ENCODE measurements at regions not wholly inside any gene's neighbourhood (a gene's known extent, or its start where the extent isn't known, plus 50 kb on each side); places are given as distances from the start of the nearest gene placed in this dataset.

- Histone ChIP-seq H3K9me3 (ENCODE audit: insufficient read depth, low read length) (no peaks in the 10 kb centered on the region), H3K79me2 (ENCODE audit: low read length) (no peaks in the 10 kb centered on the region), H4K20me1 (ENCODE audit: insufficient read depth, low read length) (no peaks in the 10 kb centered on the region), H3K4me1 (ENCODE audit: low read length) (no peaks in the 10 kb centered on the region), H3K27ac (ENCODE audit: low read length) (no peak overlapping the region), H3K27me3 (ENCODE audit: low read depth, low read length) (no peaks in the 10 kb centered on the region; the same call in 1 of the 2 replicates), H3K4me3 (ENCODE audit: low read length) (no peak overlapping the region), H2AFZ (ENCODE audit: low read depth, low read length) (no peak overlapping the region), H3K36me3 (replicated peaks; ENCODE audit: low read depth, low read length) (no peaks in the 10 kb centered on the region), H3K9ac (ENCODE audit: low read length) (no peak overlapping the region), H3K4me2 (ENCODE audit: low read length) (no peak overlapping the region)
- TF ChIP-seq CTCF (IDR thresholded peaks at IDR 0.05; ENCODE audit: low read depth, low read length) (no peak), EZH2phosphoT487 (IDR thresholded peaks at IDR 0.05; ENCODE audit: low read depth) (no peak)
These were observed 294.5 kb downstream of the FOXL1 start for GRCh38 chr16:86872833-86873232.

GRCh38 chr16:86874141-86874540, 295.8 kb downstream of the FOXL1 start:
- Histone ChIP-seq H3K4me3 (ENCODE audit: low read length) (no peak overlapping the region), H3K27me3 (ENCODE audit: low read depth, low read length) (no peaks in the 10 kb centered on the region; the same call in 1 of the 2 replicates), H3K27ac (ENCODE audit: low read length) (no peak overlapping the region), H4K20me1 (ENCODE audit: insufficient read depth, low read length) (no peaks in the 10 kb centered on the region), H2AFZ (ENCODE audit: low read depth, low read length) (no peak overlapping the region), H3K4me1 (ENCODE audit: low read length) (no peaks in the 10 kb centered on the region), H3K9me3 (ENCODE audit: insufficient read depth, low read length) (no peaks in the 10 kb centered on the region), H3K4me2 (ENCODE audit: low read length) (no peak overlapping the region), H3K79me2 (ENCODE audit: low read length) (no peaks in the 10 kb centered on the region), H3K9ac (ENCODE audit: low read length) (no peak overlapping the region), H3K36me3 (replicated peaks; ENCODE audit: low read depth, low read length) (no peaks in the 10 kb centered on the region)
- peak; percentile 55 for TF ChIP-seq CTCF (IDR thresholded peaks at IDR 0.05; ENCODE audit: low read depth, low read length)
- TF ChIP-seq EZH2phosphoT487 (IDR thresholded peaks at IDR 0.05; ENCODE audit: low read depth): no peak

GRCh38 chr16:86876499-86876898, 298.1 kb downstream of the FOXL1 start:
- Histone ChIP-seq H2AFZ (ENCODE audit: low read depth, low read length) (no peak overlapping the region), H3K27ac (ENCODE audit: low read length) (no peak overlapping the region), H3K4me1 (ENCODE audit: low read length) (no peaks in the 10 kb centered on the region), H3K79me2 (ENCODE audit: low read length) (no peaks in the 10 kb centered on the region), H3K9me3 (ENCODE audit: insufficient read depth, low read length) (no peaks in the 10 kb centered on the region), H3K36me3 (replicated peaks; ENCODE audit: low read depth, low read length) (no peaks in the 10 kb centered on the region), H3K4me2 (ENCODE audit: low read length) (no peak overlapping the region), H3K27me3 (ENCODE audit: low read depth, low read length) (no peaks in the 10 kb centered on the region; the same call in none of the 2 replicates), H3K4me3 (ENCODE audit: low read length) (no peak overlapping the region), H3K9ac (ENCODE audit: low read length) (no peak overlapping the region), H4K20me1 (ENCODE audit: insufficient read depth, low read length) (no peaks in the 10 kb centered on the region)
- TF ChIP-seq EZH2phosphoT487 (IDR thresholded peaks at IDR 0.05; ENCODE audit: low read depth) (no peak), CTCF (IDR thresholded peaks at IDR 0.05; ENCODE audit: low read depth, low read length) (no peak)

GRCh38 chr16:86877108-86877507, 298.8 kb downstream of the FOXL1 start:
- no peaks in the 10 kb centered on the region for H3K79me2 ChIP-seq (ENCODE audit: low read length)
- H3K27ac ChIP-seq (ENCODE audit: low read length): no peak overlapping the region
- no peaks in the 10 kb centered on the region for H4K20me1 ChIP-seq (ENCODE audit: insufficient read depth, low read length)
- no peaks in the 10 kb centered on the region for H3K36me3 ChIP-seq (replicated peaks; ENCODE audit: low read depth, low read length)
- TF ChIP-seq CTCF (IDR thresholded peaks at IDR 0.05; ENCODE audit: low read depth, low read length) (no peak), EZH2phosphoT487 (IDR thresholded peaks at IDR 0.05; ENCODE audit: low read depth) (no peak)
- no peak overlapping the region for H3K4me3 ChIP-seq (ENCODE audit: low read length)
- no peaks in the 10 kb centered on the region; the same call in none of the 2 replicates for H3K27me3 ChIP-seq (ENCODE audit: low read depth, low read length)
- H3K9ac ChIP-seq (ENCODE audit: low read length): no peak overlapping the region
- no peaks in the 10 kb centered on the region for H3K9me3 ChIP-seq (ENCODE audit: insufficient read depth, low read length)
- H2AFZ ChIP-seq (ENCODE audit: low read depth, low read length): no peak overlapping the region
- H3K4me1 ChIP-seq (ENCODE audit: low read length): no peaks in the 10 kb centered on the region
- no peak overlapping the region for H3K4me2 ChIP-seq (ENCODE audit: low read length)
